T-helper 17 cell (primary cell): ENCODE measurements at regions not wholly inside any gene's neighbourhood (a gene's known extent, or its start where the extent isn't known, plus 50 kb on each side); places are given as distances from the start of the nearest gene placed in this dataset.
"Not testable (repeated sequence)": the region's sequence is repeated elsewhere in the genome, so short reads cannot be mapped to it uniquely, and the experiment has no call there.

Experiments used
- ATAC-seq: fragments of 150-1000 bp; cut with Tn5 transposase; 2 replicates; pipeline ENCODE4 v1.10.0; 2021; ENCODE audit warnings: mild to moderate bottlenecking, moderate library complexity
- DNase-seq, 3 donors: peaks; one replicate each; pipeline versions ENCODE4 v3.0.0 to v3.0.0-alpha.2; 2020 to 2021
- H3K9me3 ChIP-seq: one replicate; pipeline ENCODE4 v1.7.0; 2013; ENCODE audit warnings: low read length, mild to moderate bottlenecking; ENCODE audit not compliant: control insufficient read depth, poor library complexity, severe bottlenecking
- H3K27ac Mint-ChIP-seq: one replicate; pipeline ENCODE4 v1.8.0; 2022; ENCODE audit warnings: mild to moderate bottlenecking, moderate library complexity, mixed read lengths
- H3K27me3 Mint-ChIP-seq: one replicate; pipeline ENCODE4 v1.8.0; 2022; ENCODE audit warnings: mixed read lengths
- H3K36me3 Mint-ChIP-seq: one replicate; pipeline ENCODE4 v1.8.0; 2022; ENCODE audit warnings: low read depth, mixed read lengths
- H3K4me1 Mint-ChIP-seq: one replicate; pipeline ENCODE4 v1.8.0; 2022; ENCODE audit warnings: mild to moderate bottlenecking, mixed read lengths
- H3K4me3 Mint-ChIP-seq: one replicate; pipeline ENCODE4 v1.8.0; 2022; ENCODE audit warnings: mild to moderate bottlenecking, moderate library complexity, mixed read lengths

DNA sequence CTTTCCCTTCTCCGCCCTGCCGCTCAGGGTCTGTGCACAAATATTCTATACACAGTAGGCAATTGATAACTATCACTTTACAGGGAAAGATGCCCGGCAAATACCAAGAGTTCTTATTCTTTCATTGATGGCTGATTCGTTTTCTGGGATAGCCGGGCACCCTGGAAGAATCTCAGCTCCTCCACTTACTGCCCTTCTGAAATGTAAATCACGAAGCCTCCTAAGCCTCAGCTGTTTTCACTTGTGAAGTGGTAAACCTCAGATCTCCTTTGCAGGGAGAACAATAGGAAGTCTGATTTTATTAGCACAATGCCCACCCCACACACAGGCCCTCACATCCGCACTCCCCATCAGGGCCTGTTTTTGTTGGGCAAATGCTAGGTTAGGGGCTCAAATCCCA is 203.8 kb upstream of the SPATA31A3 start:
- H3K27me3 Mint-ChIP-seq, H3K4me1 Mint-ChIP-seq: not testable (repeated sequence)

DNA sequence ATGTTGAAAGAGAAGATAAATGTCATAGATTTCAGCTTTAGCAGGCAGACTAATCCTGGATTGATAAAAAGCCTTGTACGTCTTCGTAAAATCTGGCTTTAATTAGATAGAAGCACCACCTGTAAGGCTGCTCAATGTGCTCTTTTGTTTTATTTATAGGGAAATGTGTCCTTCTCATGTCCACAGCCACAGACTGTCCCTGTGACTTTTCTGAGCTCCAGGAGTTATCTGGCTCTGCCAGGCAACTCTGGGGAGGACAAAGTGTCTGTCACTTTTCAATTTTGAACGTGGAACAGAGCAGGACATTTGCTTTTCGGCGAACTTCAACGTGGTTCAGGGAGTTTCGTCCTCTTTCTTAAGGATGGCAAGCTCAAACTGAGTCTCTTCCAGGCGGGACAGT is 203.0 kb upstream of the SPATA31A3 start:
- not testable (repeated sequence) for DNase-seq, H3K4me1 Mint-ChIP-seq, H3K27ac Mint-ChIP-seq, ATAC-seq, H3K4me3 Mint-ChIP-seq, H3K36me3 Mint-ChIP-seq, H3K9me3 ChIP-seq, H3K27me3 Mint-ChIP-seq

More for the DNA sequence above, 203.8 kb upstream of the SPATA31A3 start:
- not testable (repeated sequence) for H3K27ac Mint-ChIP-seq, DNase-seq, H3K9me3 ChIP-seq, ATAC-seq, H3K36me3 Mint-ChIP-seq, H3K4me3 Mint-ChIP-seq

DNA sequence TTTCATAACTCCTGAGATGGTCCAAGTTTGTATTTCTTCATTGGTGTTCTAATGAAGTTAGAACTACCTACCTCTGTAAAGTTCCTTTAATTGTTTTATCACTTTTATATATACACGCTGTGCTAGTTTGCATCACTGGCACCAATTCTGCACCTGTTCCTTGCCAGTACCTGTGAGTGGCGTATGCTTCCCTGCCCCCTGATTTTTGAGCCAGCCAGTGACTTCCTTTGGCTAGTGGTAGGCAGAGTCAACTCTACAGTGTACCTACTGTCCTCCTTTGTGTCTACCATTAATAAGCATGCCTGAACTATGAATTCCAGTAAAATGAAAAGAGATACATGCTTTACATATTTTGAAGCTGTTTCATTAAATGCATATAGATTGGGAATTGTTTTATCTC is 186.8 kb upstream of the SPATA31A3 start:
- DNase-seq, H3K36me3 Mint-ChIP-seq, H3K4me1 Mint-ChIP-seq, H3K4me3 Mint-ChIP-seq, H3K27me3 Mint-ChIP-seq, H3K9me3 ChIP-seq, ATAC-seq, H3K27ac Mint-ChIP-seq: not testable (repeated sequence)

DNA sequence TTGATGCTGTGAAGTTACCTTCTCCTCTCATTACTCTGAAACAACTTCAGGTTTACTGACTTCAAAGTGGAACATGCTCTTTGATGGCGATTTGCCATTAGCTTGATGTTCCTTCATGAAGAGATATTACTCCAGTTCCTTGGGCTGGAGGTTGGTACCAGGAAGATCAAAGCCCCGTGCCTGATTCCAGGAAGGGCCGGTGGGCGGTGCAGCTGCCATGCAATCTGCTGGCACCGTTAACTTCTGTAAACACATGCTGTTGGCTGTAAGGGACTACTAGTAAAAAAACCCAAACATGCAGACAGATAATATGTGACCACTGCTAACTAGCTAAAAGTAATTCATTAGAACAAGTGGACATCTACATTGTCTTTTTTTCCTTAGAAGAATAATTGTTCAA is 182.8 kb upstream of the SPATA31A3 start:
- not testable (repeated sequence) for DNase-seq, H3K36me3 Mint-ChIP-seq, H3K27me3 Mint-ChIP-seq

DNA sequence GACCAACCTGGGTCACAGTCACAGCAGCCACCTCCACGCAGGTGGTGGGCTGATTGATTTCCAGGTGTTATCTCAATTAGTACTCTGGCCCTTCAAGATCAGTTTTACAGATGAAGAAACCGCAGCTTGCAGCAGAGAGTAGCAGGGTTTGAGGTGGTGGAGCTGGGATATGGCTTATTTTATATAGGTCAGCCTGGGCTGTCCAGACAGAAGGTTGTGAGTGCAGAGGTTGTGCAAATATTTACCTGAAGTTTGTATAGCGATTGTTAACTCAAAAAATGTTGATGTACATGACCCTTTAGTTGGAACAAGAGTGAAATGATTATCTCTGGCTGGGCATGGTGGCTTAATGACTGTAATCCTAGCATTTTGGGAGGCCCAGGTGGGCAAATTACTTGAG is 179.4 kb upstream of the SPATA31A3 start:
- H3K9me3 ChIP-seq, DNase-seq, H3K27me3 Mint-ChIP-seq, H3K36me3 Mint-ChIP-seq, H3K4me1 Mint-ChIP-seq, H3K27ac Mint-ChIP-seq, H3K4me3 Mint-ChIP-seq, ATAC-seq: not testable (repeated sequence)

More for the DNA sequence above, 182.8 kb upstream of the SPATA31A3 start:
- ATAC-seq, H3K4me1 Mint-ChIP-seq, H3K4me3 Mint-ChIP-seq, H3K9me3 ChIP-seq, H3K27ac Mint-ChIP-seq: not testable (repeated sequence)

DNA sequence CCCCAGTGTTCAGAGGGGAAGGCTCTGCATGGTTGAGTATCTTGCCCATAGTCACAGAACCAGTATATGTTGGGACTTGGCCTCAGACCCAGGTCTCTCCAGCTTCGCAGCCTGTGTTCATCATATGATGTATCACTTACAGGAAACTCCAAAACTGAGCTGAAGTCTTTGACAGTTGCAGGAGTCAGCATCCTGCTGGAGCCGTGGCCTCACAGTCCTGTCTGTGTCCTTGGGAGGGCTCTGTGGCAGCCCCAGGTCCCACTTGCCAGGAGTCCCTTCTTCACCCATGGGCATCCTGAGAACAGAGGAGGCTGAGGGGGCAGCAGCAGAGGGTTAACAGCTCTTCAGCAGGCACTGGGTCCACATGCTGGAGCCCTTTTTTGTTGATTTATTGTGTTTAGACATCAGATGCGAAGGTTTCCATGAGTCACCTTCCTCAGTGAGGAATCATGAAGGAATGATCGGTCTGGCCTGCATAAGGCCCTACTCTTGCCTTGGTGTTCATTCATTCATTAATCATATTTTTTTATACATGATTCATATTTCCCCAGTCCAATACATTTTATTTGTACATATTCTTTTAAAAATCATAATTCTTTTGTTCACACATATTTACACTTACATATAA is 176.3 kb upstream of the SPATA31A3 start:
- not testable (repeated sequence) for ATAC-seq, H3K9me3 ChIP-seq, H3K36me3 Mint-ChIP-seq, H3K27ac Mint-ChIP-seq, H3K27me3 Mint-ChIP-seq, H3K4me3 Mint-ChIP-seq, H3K4me1 Mint-ChIP-seq, DNase-seq

DNA sequence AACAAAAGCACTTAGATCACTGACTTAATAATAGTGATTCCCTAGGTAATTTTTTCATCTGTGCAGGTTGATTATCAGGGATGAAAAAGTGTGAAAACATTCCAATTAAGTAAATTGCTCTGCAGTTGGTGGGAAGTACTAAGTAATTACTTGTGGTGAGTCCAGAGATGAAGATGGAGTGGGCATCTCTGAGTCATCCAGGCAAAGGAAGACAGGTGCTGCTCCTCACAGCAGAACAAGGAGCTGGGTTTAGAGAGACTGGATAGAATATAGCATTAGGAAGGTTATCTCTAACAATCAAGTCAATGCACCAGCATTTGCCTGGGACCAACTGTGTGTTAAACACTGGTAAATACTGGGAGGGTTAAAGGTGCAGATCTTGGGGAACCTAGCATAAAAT is 174.0 kb upstream of the SPATA31A3 start:
- not testable (repeated sequence) for H3K9me3 ChIP-seq, H3K4me1 Mint-ChIP-seq, H3K27me3 Mint-ChIP-seq, H3K36me3 Mint-ChIP-seq, H3K4me3 Mint-ChIP-seq, DNase-seq, ATAC-seq, H3K27ac Mint-ChIP-seq

DNA sequence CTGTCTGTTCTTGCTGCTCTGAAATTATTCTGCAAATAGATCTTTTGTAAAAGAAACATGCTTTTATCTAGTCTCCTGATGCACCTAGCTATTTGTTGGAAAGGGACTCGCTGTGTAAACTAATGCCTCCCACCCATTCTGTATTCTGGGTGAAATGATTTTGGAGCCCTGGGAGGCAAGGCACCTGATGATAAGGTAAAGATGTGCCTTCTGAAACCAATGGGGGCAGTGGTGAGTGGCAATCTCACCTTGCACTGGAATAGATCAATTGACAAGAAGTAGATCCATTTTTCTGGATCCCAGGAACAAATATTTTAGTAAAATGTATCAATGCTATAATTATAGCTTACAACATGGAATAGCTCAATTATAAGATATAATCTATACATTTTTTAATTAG is 170.5 kb upstream of the SPATA31A3 start:
- H3K4me3 Mint-ChIP-seq, H3K27ac Mint-ChIP-seq, H3K9me3 ChIP-seq, H3K36me3 Mint-ChIP-seq, DNase-seq, H3K4me1 Mint-ChIP-seq, H3K27me3 Mint-ChIP-seq, ATAC-seq: not testable (repeated sequence)

DNA sequence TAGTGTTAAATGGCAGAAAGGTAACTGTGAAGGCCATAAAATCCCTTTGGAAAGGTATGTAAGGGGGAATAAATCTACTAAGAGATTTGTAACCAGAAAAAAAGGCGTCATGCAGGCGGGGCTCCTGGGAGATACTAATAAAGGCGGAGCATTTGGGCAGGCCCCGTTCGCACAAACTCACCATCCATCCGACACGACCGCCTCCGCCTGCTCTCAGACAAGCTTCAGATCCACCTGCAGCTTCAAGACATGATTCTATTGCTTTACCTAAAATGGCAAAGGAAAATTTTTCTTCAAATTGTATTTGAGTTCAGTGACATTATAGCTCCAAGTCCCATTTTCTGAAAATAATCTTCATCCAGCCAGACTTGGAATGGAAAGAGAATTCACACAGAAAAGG is 162.9 kb upstream of the SPATA31A3 start:
- H3K27me3 Mint-ChIP-seq, H3K9me3 ChIP-seq, DNase-seq, H3K4me1 Mint-ChIP-seq, H3K36me3 Mint-ChIP-seq, ATAC-seq, H3K27ac Mint-ChIP-seq, H3K4me3 Mint-ChIP-seq: not testable (repeated sequence)

DNA sequence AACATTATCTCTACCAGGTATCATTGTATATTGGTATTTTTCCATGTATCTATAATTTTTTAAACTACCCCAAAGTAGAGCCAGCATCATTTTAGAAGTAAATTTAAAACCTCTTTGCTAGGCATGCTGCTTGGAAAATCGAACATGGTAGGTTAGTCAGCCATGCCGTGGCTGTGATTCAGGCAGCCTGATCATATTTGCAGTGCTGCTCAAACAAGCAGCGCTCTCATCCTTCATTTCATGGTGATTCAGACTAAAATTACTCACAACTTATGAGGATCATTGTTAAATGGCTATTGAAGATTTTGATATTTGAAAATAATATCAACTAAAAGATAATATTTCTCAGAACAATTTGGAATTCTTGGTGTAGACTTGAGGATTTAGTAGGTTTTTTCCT is 161.2 kb upstream of the SPATA31A3 start:
- H3K27me3 Mint-ChIP-seq, DNase-seq, H3K4me3 Mint-ChIP-seq, H3K4me1 Mint-ChIP-seq, H3K9me3 ChIP-seq, H3K27ac Mint-ChIP-seq, ATAC-seq, H3K36me3 Mint-ChIP-seq: not testable (repeated sequence)

DNA sequence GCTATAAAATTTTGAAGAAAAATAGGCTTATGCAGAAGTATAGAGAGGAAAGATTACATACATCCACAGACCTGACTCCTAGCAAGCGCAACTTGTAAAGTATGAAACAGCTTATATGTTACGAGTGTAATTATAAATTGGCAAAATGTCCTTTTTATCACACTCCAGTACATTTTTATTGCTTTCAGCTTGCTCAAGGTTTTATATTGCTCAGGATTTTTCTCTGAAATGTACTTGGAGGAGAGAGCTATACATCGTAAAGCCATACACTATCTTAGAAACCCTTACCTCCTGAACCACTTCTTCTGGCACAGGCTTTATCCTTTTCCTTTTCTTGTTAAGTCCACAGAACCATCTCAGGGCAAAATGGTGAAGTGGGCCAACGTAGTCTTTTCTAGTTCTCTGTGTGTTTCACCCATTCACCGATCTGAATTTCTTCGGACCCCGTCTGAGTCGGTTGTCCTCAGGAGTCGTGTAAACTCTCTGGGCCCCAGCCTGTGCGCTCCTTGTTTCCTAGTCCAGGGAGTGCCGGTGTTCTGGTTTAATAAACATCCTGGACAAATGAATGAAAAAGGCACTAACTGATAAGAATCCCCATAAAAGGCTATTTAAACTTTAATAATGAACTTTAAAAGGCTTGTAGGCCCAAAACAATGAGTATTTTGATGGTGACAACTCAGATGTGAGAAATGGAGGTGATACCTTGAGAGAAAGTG is 150.2 kb upstream of the SPATA31A3 start:
- not testable (repeated sequence) for ATAC-seq, H3K9me3 ChIP-seq, H3K36me3 Mint-ChIP-seq, H3K27ac Mint-ChIP-seq, H3K27me3 Mint-ChIP-seq, H3K4me1 Mint-ChIP-seq, H3K4me3 Mint-ChIP-seq, DNase-seq

DNA sequence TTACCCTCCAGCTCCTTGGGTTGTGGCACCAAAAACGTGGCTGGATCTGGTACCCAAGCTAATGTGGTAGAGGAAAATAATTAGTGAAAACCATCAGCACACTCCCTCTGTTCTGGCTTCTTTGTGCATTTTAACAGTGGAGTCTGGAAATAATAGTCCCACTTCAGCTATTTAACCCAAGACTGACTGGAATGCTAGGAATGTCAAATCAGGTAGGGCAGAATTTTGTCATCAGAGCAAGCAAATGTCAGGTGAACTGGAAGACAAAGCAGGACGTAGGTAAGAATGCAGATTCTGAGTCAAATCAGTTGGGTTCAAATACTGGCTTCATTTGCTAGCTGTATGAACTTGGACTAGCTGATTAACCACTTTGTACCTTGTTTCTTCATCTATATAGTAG is 144.0 kb upstream of the SPATA31A3 start:
- not testable (repeated sequence) for H3K27me3 Mint-ChIP-seq, H3K4me3 Mint-ChIP-seq, ATAC-seq, DNase-seq, H3K27ac Mint-ChIP-seq, H3K4me1 Mint-ChIP-seq, H3K9me3 ChIP-seq, H3K36me3 Mint-ChIP-seq

DNA sequence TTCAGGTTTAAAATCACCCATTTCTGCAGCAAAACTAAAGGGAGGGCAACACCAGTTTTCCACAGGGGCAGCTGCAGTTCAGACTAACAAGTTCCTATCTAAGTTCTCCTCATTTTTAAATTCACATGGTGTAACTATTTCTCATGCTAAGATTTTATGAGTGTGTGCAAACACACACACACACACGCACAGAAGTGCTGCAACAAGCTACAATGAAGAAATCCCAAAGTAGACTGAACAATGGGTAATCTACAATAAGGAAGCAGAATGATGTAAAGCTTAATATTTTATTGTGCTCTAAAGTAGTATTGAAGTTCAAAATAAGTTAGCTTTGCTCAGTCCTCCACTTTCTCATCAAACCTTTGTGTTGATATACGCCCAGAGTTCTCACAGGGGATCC is 140.8 kb upstream of the SPATA31A3 start:
- H3K27ac Mint-ChIP-seq, H3K27me3 Mint-ChIP-seq, H3K36me3 Mint-ChIP-seq, H3K9me3 ChIP-seq, DNase-seq, H3K4me1 Mint-ChIP-seq, H3K4me3 Mint-ChIP-seq, ATAC-seq: not testable (repeated sequence)

DNA sequence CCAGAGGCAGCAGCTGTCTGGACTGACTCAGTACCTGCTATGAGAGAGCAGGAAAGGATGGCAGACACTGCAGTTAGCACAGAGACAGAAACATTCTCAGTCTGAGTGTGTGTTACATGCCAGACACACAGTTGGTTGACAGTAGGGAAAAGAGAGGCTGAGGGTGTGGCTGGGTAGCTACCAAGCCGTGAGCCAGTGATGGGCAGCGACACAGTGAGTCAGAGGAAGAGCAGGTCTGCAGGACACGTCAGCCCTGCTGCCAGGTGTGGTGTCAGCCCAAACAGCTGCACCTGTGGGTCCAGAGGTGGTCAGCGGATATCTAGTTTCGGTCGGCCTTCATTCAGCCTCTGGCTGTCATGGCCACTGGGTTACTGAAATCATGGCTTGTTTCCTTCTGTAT is 124.4 kb upstream of the SPATA31A3 start:
- not testable (repeated sequence) for H3K4me1 Mint-ChIP-seq, H3K27me3 Mint-ChIP-seq, ATAC-seq, H3K36me3 Mint-ChIP-seq, H3K27ac Mint-ChIP-seq, H3K9me3 ChIP-seq, H3K4me3 Mint-ChIP-seq, DNase-seq
